Activated CD8-positive, alpha-beta memory T cell treated with anti-CD3 and anti-CD28 coated beads, Interleukin-2, amount 50 U/mL, for 48 hours (primary cell): ENCODE measurements at regions not wholly inside any gene's neighbourhood (a gene's known extent, or its start where the extent isn't known, plus 50 kb on each side); places are given as distances from the start of the nearest gene placed in this dataset.

Experiments used
- DNase-seq: peaks from one replicate; pipeline ENCODE4 v3.0.0-alpha.2; 2020

- no peak for DNase-seq
Measured at GRCh38 chr9:106796771-106797170, 66.2 kb upstream of the ZNF462 start.

GRCh38 chr9:106797299-106797698 lies 65.7 kb upstream of the ZNF462 start:
- no peak for DNase-seq

- no peak for DNase-seq
Measured at GRCh38 chr9:106798016-106798799, 64.8 kb upstream of the ZNF462 start.

GRCh38 chr9:106799152-106799551 lies 63.8 kb upstream of the ZNF462 start:
- DNase-seq, result no peak

- no peak for DNase-seq
Measured at GRCh38 chr9:106800701-106801270, 62.2 kb upstream of the ZNF462 start.

- DNase-seq, result no peak
Measured at GRCh38 chr9:106801816-106802215, 61.1 kb upstream of the ZNF462 start.
